GM18502 (cell line): ENCODE measurements at regions not wholly inside any gene's neighbourhood (a gene's known extent, or its start where the extent isn't known, plus 50 kb on each side); places are given as distances from the start of the nearest gene placed in this dataset.
"Not testable (repeated sequence)": the region's sequence is repeated elsewhere in the genome, so short reads cannot be mapped to it uniquely, and the experiment has no call there.

Experiments
- ATAC-seq: cut with Tn5 transposase; IDR thresholded peaks from one replicate; pipeline ENCODE4 v1.9.1; 2021; ENCODE audit warnings: mild to moderate bottlenecking; ENCODE audit not compliant: unreplicated experiment, poor library complexity

GRCh38 chr4:10781805-10782204 lies 97.2 kb upstream of the CLNK start:
- no peak for ATAC-seq

- not testable (repeated sequence) for ATAC-seq
Measured at GRCh38 chr4:10780803-10781202, 96.2 kb upstream of the CLNK start.

- ATAC-seq: not testable (repeated sequence)
Measured at GRCh38 chr4:10775132-10775531, 90.6 kb upstream of the CLNK start.

- ATAC-seq: no peak
Measured at GRCh38 chr4:10773656-10774055, 89.1 kb upstream of the CLNK start.

GRCh38 chr4:10773010-10773409 lies 88.4 kb upstream of the CLNK start:
- no peak for ATAC-seq

- ATAC-seq: no peak
Measured at GRCh38 chr4:10765386-10765785, 80.8 kb upstream of the CLNK start.

GRCh38 chr4:10762561-10762960 lies 78.0 kb upstream of the CLNK start:
- no peak for ATAC-seq

GRCh38 chr4:10761903-10762302 lies 77.3 kb upstream of the CLNK start:
- no peak for ATAC-seq

- ATAC-seq: no peak
Measured at GRCh38 chr4:10760086-10760485, 75.5 kb upstream of the CLNK start.

GRCh38 chr4:10758906-10759305 lies 74.3 kb upstream of the CLNK start:
- no peak for ATAC-seq

GRCh38 chr4:10753856-10754402 lies 69.4 kb upstream of the CLNK start:
- no peak for ATAC-seq

GRCh38 chr4:10753336-10753735 lies 68.8 kb upstream of the CLNK start:
- ATAC-seq: no peak

GRCh38 chr4:10750714-10751113 lies 66.1 kb upstream of the CLNK start:
- no peak for ATAC-seq

GRCh38 chr4:10747186-10747585 lies 62.6 kb upstream of the CLNK start:
- ATAC-seq: peak; percentile 50

GRCh38 chr4:10746371-10747171 lies 62.0 kb upstream of the CLNK start:
- no peak for ATAC-seq

GRCh38 chr4:10743357-10743756 lies 58.8 kb upstream of the CLNK start:
- ATAC-seq: peak; percentile 72

GRCh38 chr4:10741961-10742699 lies 57.6 kb upstream of the CLNK start:
- peak; percentile 47 for ATAC-seq

- ATAC-seq: no peak
Measured at GRCh38 chr4:10740891-10741620, 56.5 kb upstream of the CLNK start.

GRCh38 chr4:10740251-10740650 lies 55.7 kb upstream of the CLNK start:
- ATAC-seq: no peak

- ATAC-seq: no peak
Measured at GRCh38 chr4:10738826-10739489, 54.4 kb upstream of the CLNK start.
